Astrocyte (in vitro differentiated cells and primary cell): ENCODE measurements at regions not wholly inside any gene's neighbourhood (a gene's known extent, or its start where the extent isn't known, plus 50 kb on each side); places are given as distances from the start of the nearest gene placed in this dataset.
A peak's percentile ranks its signal among the peaks of the same experiment; 100 is the strongest.

Experiments used
- DNase-seq: peaks from one replicate; pipeline ENCODE4 v3.0.0-alpha.2; 2010; ENCODE audit warnings: low read depth
- FAIRE-seq: peaks from 2 replicates; lab custom pipeline; 2011; peaks lifted over from hg19 to GRCh38; lab: Jason Lieb, UNC
- H2AFZ ChIP-seq: 2 replicates; pipeline ENCODE4 v1.6.0; 2012; ENCODE audit warnings: low read depth, low read length, inconsistent platforms
- H3K27ac ChIP-seq: 2 replicates; pipeline ENCODE4 v1.5.1; 2011; ENCODE audit warnings: low read depth, low read length, inconsistent platforms
- H3K27me3 ChIP-seq: 2 replicates; pipeline ENCODE4 v1.6.0; 2011; ENCODE audit warnings: low read length, inconsistent platforms; ENCODE audit not compliant: insufficient read depth
- H3K36me3 ChIP-seq: 2 replicates; pipeline ENCODE4 v1.5.1; 2011; ENCODE audit warnings: low read length, inconsistent platforms; ENCODE audit not compliant: insufficient read depth
- H3K4me1 ChIP-seq: 2 replicates; pipeline ENCODE4 v1.5.1; 2011; ENCODE audit warnings: low read length, inconsistent platforms; ENCODE audit not compliant: insufficient read depth
- H3K4me2 ChIP-seq: 2 replicates; pipeline ENCODE4 v1.6.0; 2012; ENCODE audit warnings: low read length, inconsistent platforms
- H3K4me3 ChIP-seq: 2 replicates; pipeline ENCODE4 v1.5.1; 2011; ENCODE audit warnings: low read depth, mild to moderate bottlenecking, low read length, inconsistent platforms; ENCODE audit not compliant: insufficient read depth
- H3K79me2 ChIP-seq: 2 replicates; pipeline ENCODE4 v1.6.0; 2012; ENCODE audit warnings: mild to moderate bottlenecking, low read length, inconsistent platforms; ENCODE audit not compliant: insufficient read depth
- H3K9ac ChIP-seq: 2 replicates; pipeline ENCODE4 v1.6.0; 2012; ENCODE audit warnings: mild to moderate bottlenecking, low read length, inconsistent platforms
- H3K9me3 ChIP-seq: 2 replicates; pipeline ENCODE4 v1.5.1; 2012; ENCODE audit warnings: low read depth, mild to moderate bottlenecking, low read length, inconsistent platforms; ENCODE audit not compliant: insufficient read depth
- H4K20me1 ChIP-seq: 2 replicates; pipeline ENCODE4 v1.6.0; 2012; ENCODE audit warnings: low read length, inconsistent platforms; ENCODE audit not compliant: insufficient read depth
- H3K27ac Mint-ChIP-seq: one replicate; pipeline ENCODE4 v1.8.0; 2021; ENCODE audit warnings: mild to moderate bottlenecking, mixed read lengths; ENCODE audit not compliant: unreplicated experiment
- H3K27me3 Mint-ChIP-seq: one replicate; pipeline ENCODE4 v1.8.0; 2021; ENCODE audit warnings: low read depth, mixed read lengths; ENCODE audit not compliant: unreplicated experiment
- H3K36me3 Mint-ChIP-seq: one replicate; pipeline ENCODE4 v1.8.0; 2021; ENCODE audit warnings: low read depth, mixed read lengths; ENCODE audit not compliant: unreplicated experiment
- H3K4me1 Mint-ChIP-seq: one replicate; pipeline ENCODE4 v1.8.0; 2021; ENCODE audit warnings: low read depth, mixed read lengths; ENCODE audit not compliant: unreplicated experiment
- H3K4me3 Mint-ChIP-seq: one replicate; pipeline ENCODE4 v1.8.0; 2021; ENCODE audit warnings: mild to moderate bottlenecking, moderate library complexity, mixed read lengths; ENCODE audit not compliant: unreplicated experiment
- H3K9me3 Mint-ChIP-seq: one replicate; pipeline ENCODE4 v1.8.0; 2021; ENCODE audit warnings: mild to moderate bottlenecking, mixed read lengths; ENCODE audit not compliant: unreplicated experiment
- CTCF ChIP-seq: IDR thresholded peaks from 2 replicates; pipeline ENCODE4 v1.5.1; 2011; ENCODE audit warnings: low read depth, mild to moderate bottlenecking, inconsistent platforms, low read length, moderate library complexity; ENCODE audit not compliant: insufficient read depth
- EZH2 ChIP-seq: IDR thresholded peaks from 2 replicates; pipeline ENCODE4 v1.6.1; 2012; ENCODE audit warnings: mild to moderate bottlenecking, low read length, inconsistent platforms; ENCODE audit not compliant: insufficient read depth

- no peak overlapping the region for H3K9ac ChIP-seq
- H3K27ac ChIP-seq, result no peak overlapping the region
- no peaks in the 10 kb centered on the region for H3K9me3 ChIP-seq
- no peaks in the 10 kb centered on the region for H3K27me3 ChIP-seq
- FAIRE-seq, result no peak
- H3K4me2 ChIP-seq, result peak overlapping the region; percentile 36
- H3K4me3 ChIP-seq, result no peak overlapping the region
- Mint-ChIP-seq H3K4me1 (peaks cover 5% of the 10 kb centered on the region), H3K4me3 (no peak overlapping the region), H3K36me3 (no peaks in the 10 kb centered on the region), H3K27ac (no peak overlapping the region), H3K9me3 (peaks cover 4% of the 10 kb centered on the region), H3K27me3 (no peaks in the 10 kb centered on the region)
- TF ChIP-seq CTCF, result no peak
- no peak for TF ChIP-seq EZH2
- DNase-seq, result no peak
- H3K79me2 ChIP-seq, result no peaks in the 10 kb centered on the region
- H3K4me1 ChIP-seq, result no peaks in the 10 kb centered on the region
- H2AFZ ChIP-seq, result no peak overlapping the region
- H4K20me1 ChIP-seq, result no peaks in the 10 kb centered on the region
- no peaks in the 10 kb centered on the region for H3K36me3 ChIP-seq
These were observed 582.8 kb upstream of the CCDC54 start for GRCh38 chr3:106794442-106794841.

GRCh38 chr3:106795553-106795952, 581.7 kb upstream of the CCDC54 start:
- Histone ChIP-seq H3K36me3 (no peaks in the 10 kb centered on the region), H2AFZ (no peak overlapping the region), H3K9me3 (no peaks in the 10 kb centered on the region), H3K4me2 (no peak overlapping the region), H3K27me3 (no peaks in the 10 kb centered on the region), H3K9ac (no peak overlapping the region), H3K27ac (no peak overlapping the region), H3K79me2 (no peaks in the 10 kb centered on the region), H3K4me1 (no peaks in the 10 kb centered on the region), H4K20me1 (no peaks in the 10 kb centered on the region), H3K4me3 (no peak overlapping the region)
- DNase-seq (no peak), FAIRE-seq (no peak)
- Mint-ChIP-seq H3K36me3 (no peaks in the 10 kb centered on the region), H3K4me1 (peaks cover 5% of the 10 kb centered on the region), H3K27ac (no peak overlapping the region), H3K27me3 (no peaks in the 10 kb centered on the region), H3K4me3 (no peak overlapping the region), H3K9me3 (peaks cover 4% of the 10 kb centered on the region)
- no peak for TF ChIP-seq CTCF
- TF ChIP-seq EZH2, result no peak

- no peaks in the 10 kb centered on the region for H3K36me3 ChIP-seq
- Mint-ChIP-seq H3K9me3 (peaks cover 4% of the 10 kb centered on the region), H3K4me3 (no peak overlapping the region), H3K27me3 (no peaks in the 10 kb centered on the region), H3K27ac (no peak overlapping the region), H3K4me1 (peaks cover 3% of the 10 kb centered on the region), H3K36me3 (no peaks in the 10 kb centered on the region)
- no peak overlapping the region for H3K9ac ChIP-seq
- no peak overlapping the region for H2AFZ ChIP-seq
- no peak overlapping the region for H3K4me2 ChIP-seq
- H4K20me1 ChIP-seq, result no peaks in the 10 kb centered on the region
- no peak overlapping the region for H3K27ac ChIP-seq
- no peak for DNase-seq
- FAIRE-seq, result no peak
- no peak for TF ChIP-seq CTCF
- TF ChIP-seq EZH2, result no peak
- no peak overlapping the region for H3K4me3 ChIP-seq
- no peaks in the 10 kb centered on the region for H3K9me3 ChIP-seq
- H3K4me1 ChIP-seq, result no peaks in the 10 kb centered on the region
- no peaks in the 10 kb centered on the region for H3K27me3 ChIP-seq
- H3K79me2 ChIP-seq, result no peaks in the 10 kb centered on the region
These were observed 579.8 kb upstream of the CCDC54 start for GRCh38 chr3:106797461-106797860.
